ENCODE measurements at regions not wholly inside any gene's neighbourhood (a gene's known extent, or its start where the extent isn't known, plus 50 kb on each side); places are given as distances from the start of the nearest gene placed in this dataset.
A peak's percentile ranks its signal among the peaks of the same experiment; 100 is the strongest.

GRCh38 chr19:32273483-32273882 is 71.9 kb upstream of the ZNF507 start:
- peaks cover 0 to 7% of the 10 kb centered on the region in 2 donors for H3K9me3 Mint-ChIP-seq
- ATAC-seq (no peak), DNase-seq (ENCODE audit: low spot score in 2 of 2) (no peak)
- H3K36me3 Mint-ChIP-seq: peaks cover 0 to 14% of the 10 kb centered on the region in 2 donors
- no peak overlapping the region for H3K27ac Mint-ChIP-seq

- Mint-ChIP-seq H3K9me3 (no peaks in the 10 kb centered on the region), H3K36me3 (no peaks in the 10 kb centered on the region), H3K27ac (no peak overlapping the region)
- no peak for ATAC-seq
- no peak for DNase-seq (ENCODE audit: low spot score in 2 of 2)
Measured at GRCh38 chr19:32287086-32287485, 58.3 kb upstream of the ZNF507 start.

- H3K36me3 Mint-ChIP-seq: no peaks in the 10 kb centered on the region
- ATAC-seq: no peak
- peak in 1 of 2 donors; percentile 13 for DNase-seq (ENCODE audit: low spot score in 2 of 2)
- no peak overlapping the region for H3K27ac Mint-ChIP-seq
- H3K9me3 Mint-ChIP-seq: no peaks in the 10 kb centered on the region
Measured at GRCh38 chr19:32287811-32288227, 57.6 kb upstream of the ZNF507 start.

- no peak for ATAC-seq
Measured at GRCh38 chr19:32289566-32290210, 55.7 kb upstream of the ZNF507 start.

GRCh38 chr19:32291876-32292275 is 53.5 kb upstream of the ZNF507 start:
- no peak for ATAC-seq
- Mint-ChIP-seq H3K27ac (no peak overlapping the region), H3K36me3 (no peaks in the 10 kb centered on the region), H3K9me3 (no peaks in the 10 kb centered on the region)
- no peak for DNase-seq (ENCODE audit: low spot score in 2 of 2)

More at GRCh38 chr19:32289566-32290210, 55.7 kb upstream of the ZNF507 start:
- Mint-ChIP-seq H3K36me3 (no peaks in the 10 kb centered on the region), H3K27ac (no peak overlapping the region), H3K9me3 (no peaks in the 10 kb centered on the region)
- DNase-seq (ENCODE audit: low spot score in 2 of 2): no peak

GRCh38 chr19:32294871-32295438 is 50.5 kb upstream of the ZNF507 start:
- DNase-seq (ENCODE audit: low spot score in 2 of 2) (no peak), ATAC-seq (no peak)
- H3K9me3 Mint-ChIP-seq: no peaks in the 10 kb centered on the region
- no peaks in the 10 kb centered on the region for H3K36me3 Mint-ChIP-seq
- H3K27ac Mint-ChIP-seq: no peak overlapping the region
